Right lobe of liver (tissue), 6 donors: ENCODE measurements at regions not wholly inside any gene's neighbourhood (a gene's known extent, or its start where the extent isn't known, plus 50 kb on each side); places are given as distances from the start of the nearest gene placed in this dataset.

Source experiments
- ATAC-seq, 4 donors: fragments of 200-7000 bp; cut with Tn5 transposase; one replicate each; pipeline ENCODE4 v1.9.1; 2020; ENCODE audit warnings: mild to moderate bottlenecking in 4 of 4, moderate library complexity in 4 of 4
- DNase-seq, 3 donors: peaks; one replicate each; pipeline ENCODE4 v3.0.0-alpha.2; 2020
- H3K27ac ChIP-seq, 3 donors: fragments of 200-600 bp; one replicate each; pipeline ENCODE4 v1.8.0; 2022
- H3K27me3 ChIP-seq, 2 donors: fragments of 200-600 bp; one replicate each; pipeline ENCODE4 v1.8.0; 2022
- H3K36me3 ChIP-seq, 4 donors: fragments of 200-600 bp; sonication (generic) in 1 of 4; one replicate each; pipeline versions ENCODE4 v1.5.1 to v1.8.0; 2017 to 2022; ENCODE audit warnings: control low read depth in 1 of 4
- H3K4me1 ChIP-seq, 4 donors: fragments of 200-600 bp; sonication (generic) in 1 of 4; one replicate each; pipeline versions ENCODE4 v1.5.1 to v1.8.0; 2017 to 2022; ENCODE audit warnings: control low read depth in 1 of 4
- H3K4me3 ChIP-seq, 3 donors: fragments of 200-600 bp; one replicate each; pipeline ENCODE4 v1.8.0; 2022
- H3K9me3 ChIP-seq, 4 donors: fragments of 200-600 bp; sonication (generic) in 1 of 4; one replicate each; pipeline versions ENCODE4 v1.5.1 to v1.8.0; 2017 to 2022; ENCODE audit warnings: control low read depth in 1 of 4
- CTCF ChIP-seq, 4 donors: fragments of 200-600 bp in 3 of 4; fragments of 450-650 bp in 1 of 4; IDR thresholded peaks; one replicate each; pipeline versions ENCODE4 v1.5.1 to v1.8.0; 2016 to 2022; ENCODE audit warnings: antibody characterized with exemption in 4 of 4, mild to moderate bottlenecking in 2 of 4
- POLR2A ChIP-seq: fragments of 450-650 bp; IDR thresholded peaks from one replicate; pipeline ENCODE4 v1.6.1; 2017; ENCODE audit warnings: antibody characterized with exemption, mild to moderate bottlenecking
- WGBS: methylation state at CpG from one replicate; pipeline ENCODE4 v1.1.6; 2018; ENCODE audit warnings: low coverage, low lambda C conversion rate; ENCODE audit not compliant: insufficient coverage; ENCODE audit errors: missing lambda C conversion rate; 5-methylcytosine and 5-hydroxymethylcytosine counted together
- intact Hi-C, 2 donors: fragments of 100-400 bp; cut with DNase I; formaldehyde crosslinking; loops; one replicate each; pipeline versions ENCODE4 v1.11.2 to v1.14.1; 2022
- donor health status: DM: no; HTN: yes; CAD: no.
- donor health status: DM: no; HTN: no; CAD: no.
- donor health status: DM: no; HTN: no; CAD: no.
- donor health status: DM: no; HTN: yes; CAD: no.
- donor health status: DM: no; HTN: yes; CAD: no.

GRCh38 chr11:103800406-103801114, 235.9 kb upstream of the DDI1 start:
- Histone ChIP-seq H3K27me3 (no peaks in the 10 kb centered on the region), H3K4me3 (no peak overlapping the region), H3K9me3 (no peaks in the 10 kb centered on the region), H3K27ac (no peak overlapping the region), H3K4me1 (no peaks in the 10 kb centered on the region), H3K36me3 (no peaks in the 10 kb centered on the region)
- intact Hi-C loops = no loop called here
- no peak for DNase-seq
- ATAC-seq = no peak
- TF ChIP-seq POLR2A = no peak
- TF ChIP-seq CTCF (IDR thresholded peaks at IDR 0.05) = no peak
- WGBS = 43% methylated on average over 9 of the region's 9 CpGs

- WGBS = 61% methylated on average over 3 of the region's 3 CpGs
- Histone ChIP-seq H3K4me1 (no peaks in the 10 kb centered on the region), H3K27ac (no peak overlapping the region), H3K4me3 (no peak overlapping the region), H3K27me3 (no peaks in the 10 kb centered on the region), H3K36me3 (no peaks in the 10 kb centered on the region), H3K9me3 (no peaks in the 10 kb centered on the region)
- DNase-seq (no peak), ATAC-seq (no peak)
- TF ChIP-seq POLR2A (no peak), CTCF (IDR thresholded peaks at IDR 0.05) (no peak)
- intact Hi-C loops = no loop called here
Measured at GRCh38 chr11:103803062-103803461, 233.4 kb upstream of the DDI1 start.

GRCh38 chr11:103805688-103806009, 230.8 kb upstream of the DDI1 start:
- Histone ChIP-seq H3K9me3 (no peaks in the 10 kb centered on the region), H3K36me3 (no peaks in the 10 kb centered on the region), H3K27me3 (no peaks in the 10 kb centered on the region), H3K4me3 (no peak overlapping the region), H3K27ac (no peak overlapping the region), H3K4me1 (no peaks in the 10 kb centered on the region)
- TF ChIP-seq CTCF (IDR thresholded peaks at IDR 0.05) (no peak), POLR2A (no peak)
- DNase-seq (no peak), ATAC-seq (no peak)
- intact Hi-C loops = no loop called here

GRCh38 chr11:103806130-103806895, 230.1 kb upstream of the DDI1 start:
- Histone ChIP-seq H3K4me1 (no peaks in the 10 kb centered on the region), H3K27me3 (no peaks in the 10 kb centered on the region), H3K36me3 (no peaks in the 10 kb centered on the region), H3K4me3 (no peak overlapping the region), H3K27ac (no peak overlapping the region), H3K9me3 (no peaks in the 10 kb centered on the region)
- 29% methylated on average over 5 of the region's 5 CpGs for WGBS
- intact Hi-C loops = no loop called here
- ATAC-seq (no peak), DNase-seq (no peak)
- TF ChIP-seq CTCF (IDR thresholded peaks at IDR 0.05) = no peak
- TF ChIP-seq POLR2A = no peak
